Right lobe of liver (tissue), 6 donors: ENCODE measurements at regions not wholly inside any gene's neighbourhood (a gene's known extent, or its start where the extent isn't known, plus 50 kb on each side); places are given as distances from the start of the nearest gene placed in this dataset.

Source experiments
- ATAC-seq, 4 donors: fragments of 200-7000 bp; cut with Tn5 transposase; one replicate each; pipeline ENCODE4 v1.9.1; 2020; ENCODE audit warnings: mild to moderate bottlenecking in 4 of 4, moderate library complexity in 4 of 4
- DNase-seq, 3 donors: peaks; one replicate each; pipeline ENCODE4 v3.0.0-alpha.2; 2020
- H3K27ac ChIP-seq, 3 donors: fragments of 200-600 bp; one replicate each; pipeline ENCODE4 v1.8.0; 2022
- H3K27me3 ChIP-seq, 2 donors: fragments of 200-600 bp; one replicate each; pipeline ENCODE4 v1.8.0; 2022
- H3K36me3 ChIP-seq, 4 donors: fragments of 200-600 bp; sonication (generic) in 1 of 4; one replicate each; pipeline versions ENCODE4 v1.5.1 to v1.8.0; 2017 to 2022; ENCODE audit warnings: control low read depth in 1 of 4
- H3K4me1 ChIP-seq, 4 donors: fragments of 200-600 bp; sonication (generic) in 1 of 4; one replicate each; pipeline versions ENCODE4 v1.5.1 to v1.8.0; 2017 to 2022; ENCODE audit warnings: control low read depth in 1 of 4
- H3K4me3 ChIP-seq, 3 donors: fragments of 200-600 bp; one replicate each; pipeline ENCODE4 v1.8.0; 2022
- H3K9me3 ChIP-seq, 4 donors: fragments of 200-600 bp; sonication (generic) in 1 of 4; one replicate each; pipeline versions ENCODE4 v1.5.1 to v1.8.0; 2017 to 2022; ENCODE audit warnings: control low read depth in 1 of 4
- POLR2A ChIP-seq: fragments of 450-650 bp; IDR thresholded peaks from one replicate; pipeline ENCODE4 v1.6.1; 2017; ENCODE audit warnings: antibody characterized with exemption, mild to moderate bottlenecking
- WGBS: methylation state at CpG from one replicate; pipeline ENCODE4 v1.1.6; 2018; ENCODE audit warnings: low coverage, low lambda C conversion rate; ENCODE audit not compliant: insufficient coverage; ENCODE audit errors: missing lambda C conversion rate; 5-methylcytosine and 5-hydroxymethylcytosine counted together
- intact Hi-C, 2 donors: fragments of 100-400 bp; cut with DNase I; formaldehyde crosslinking; loops; one replicate each; pipeline versions ENCODE4 v1.11.2 to v1.14.1; 2022
- TF ChIP-seq, protein P1 (sequence below), 4 donors: fragments of 200-600 bp in 3 of 4; fragments of 450-650 bp in 1 of 4; IDR thresholded peaks; one replicate each; pipeline versions ENCODE4 v1.5.1 to v1.8.0; 2016 to 2022; ENCODE audit warnings: antibody characterized with exemption in 4 of 4, mild to moderate bottlenecking in 2 of 4
- donor health status: DM: no; HTN: yes; CAD: no.
- donor health status: DM: no; HTN: no; CAD: no.
- donor health status: DM: no; HTN: no; CAD: no.
- donor health status: DM: no; HTN: yes; CAD: no.
- donor health status: DM: no; HTN: yes; CAD: no.

DNA sequence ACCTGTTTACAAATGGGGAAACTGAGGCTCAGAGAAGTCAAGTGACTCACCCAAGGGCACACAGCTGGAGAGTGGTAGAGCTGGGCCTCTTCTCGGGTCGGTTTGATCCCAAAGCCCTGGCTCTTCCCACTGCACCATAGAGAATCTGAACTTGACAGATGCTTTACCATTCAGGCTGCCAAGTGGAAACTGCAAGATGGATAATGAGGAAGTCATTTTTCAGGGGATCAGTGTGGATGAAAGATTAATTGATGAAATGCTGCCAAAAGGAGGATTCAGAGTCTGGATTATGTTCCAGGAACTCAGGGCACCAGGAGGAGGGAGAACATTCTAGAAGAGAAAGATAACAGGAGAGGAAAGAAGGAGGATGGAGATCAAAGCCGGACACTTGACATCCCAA lies 185.9 kb upstream of the ZBED5 start:
- ATAC-seq = no peak
- Histone ChIP-seq H3K9me3 (no peaks in the 10 kb centered on the region), H3K4me3 (no peak overlapping the region), H3K27me3 (no peaks in the 10 kb centered on the region), H3K36me3 (no peaks in the 10 kb centered on the region), H3K27ac (no peak overlapping the region), H3K4me1 (no peaks in the 10 kb centered on the region)
- 62% methylated on average over 3 of the region's 3 CpGs for WGBS
- TF ChIP-seq POLR2A = no peak
- TF ChIP-seq, protein P1, sequence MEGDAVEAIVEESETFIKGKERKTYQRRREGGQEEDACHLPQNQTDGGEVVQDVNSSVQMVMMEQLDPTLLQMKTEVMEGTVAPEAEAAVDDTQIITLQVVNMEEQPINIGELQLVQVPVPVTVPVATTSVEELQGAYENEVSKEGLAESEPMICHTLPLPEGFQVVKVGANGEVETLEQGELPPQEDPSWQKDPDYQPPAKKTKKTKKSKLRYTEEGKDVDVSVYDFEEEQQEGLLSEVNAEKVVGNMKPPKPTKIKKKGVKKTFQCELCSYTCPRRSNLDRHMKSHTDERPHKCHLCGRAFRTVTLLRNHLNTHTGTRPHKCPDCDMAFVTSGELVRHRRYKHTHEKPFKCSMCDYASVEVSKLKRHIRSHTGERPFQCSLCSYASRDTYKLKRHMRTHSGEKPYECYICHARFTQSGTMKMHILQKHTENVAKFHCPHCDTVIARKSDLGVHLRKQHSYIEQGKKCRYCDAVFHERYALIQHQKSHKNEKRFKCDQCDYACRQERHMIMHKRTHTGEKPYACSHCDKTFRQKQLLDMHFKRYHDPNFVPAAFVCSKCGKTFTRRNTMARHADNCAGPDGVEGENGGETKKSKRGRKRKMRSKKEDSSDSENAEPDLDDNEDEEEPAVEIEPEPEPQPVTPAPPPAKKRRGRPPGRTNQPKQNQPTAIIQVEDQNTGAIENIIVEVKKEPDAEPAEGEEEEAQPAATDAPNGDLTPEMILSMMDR (IDR thresholded peaks at IDR 0.05) = no peak
- no peak for DNase-seq
- intact Hi-C loops = loop anchor here in 1 of 2 donors (10.0 kb wide), 1 partner anchor 221 kb away; no protein-coding TSS in a partner anchor

DNA sequence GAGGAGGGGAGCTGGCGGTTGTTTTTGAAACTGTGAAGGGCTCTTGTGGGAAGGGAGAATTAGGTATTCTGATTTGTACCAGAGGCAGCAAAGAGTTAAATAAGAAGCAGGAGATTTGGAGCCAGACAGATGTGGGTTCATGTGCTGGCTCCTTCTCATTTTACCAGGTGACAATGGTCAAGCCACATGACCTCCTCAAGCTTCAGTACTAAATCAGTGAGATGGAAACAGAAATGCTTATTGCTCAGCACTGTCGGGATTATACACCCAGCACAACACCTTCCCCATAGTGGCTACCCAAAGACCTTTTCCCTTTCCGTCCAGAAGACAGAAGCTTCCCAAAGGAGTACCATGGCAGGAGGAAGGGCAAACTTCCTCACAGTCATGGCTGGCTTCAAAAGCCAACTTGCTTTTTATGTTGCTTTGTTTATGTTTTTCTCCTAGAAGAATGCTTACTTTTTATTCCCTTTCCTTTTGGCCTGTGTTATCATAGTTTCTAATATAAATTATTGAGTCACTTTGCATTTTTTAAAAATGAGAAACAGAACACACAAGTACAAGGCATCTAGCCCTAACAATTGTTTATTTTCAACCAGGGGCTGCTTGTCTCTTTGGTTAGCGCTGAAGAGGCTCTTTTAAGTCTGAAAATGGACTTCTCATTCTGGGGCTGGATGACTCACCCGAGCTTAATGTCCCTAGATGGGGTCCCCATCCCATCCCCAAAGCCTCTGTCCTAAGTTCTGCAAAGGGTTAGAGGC lies 181.5 kb upstream of the ZBED5 start:
- intact Hi-C loops = loop anchor here (5.0 to 10.0 kb wide), 3 partner anchors 115 to 748 kb away; no protein-coding TSS in a partner anchor
- WGBS = 60% methylated on average over 5 of the region's 5 CpGs
- Histone ChIP-seq H3K36me3 (no peaks in the 10 kb centered on the region), H3K4me3 (no peak overlapping the region), H3K27me3 (no peaks in the 10 kb centered on the region), H3K9me3 (no peaks in the 10 kb centered on the region), H3K4me1 (no peaks in the 10 kb centered on the region), H3K27ac (no peak overlapping the region)
- no peak for ATAC-seq
- TF ChIP-seq, protein P1 (IDR thresholded peaks at IDR 0.05) = no peak
- TF ChIP-seq POLR2A = no peak
- no peak for DNase-seq

DNA sequence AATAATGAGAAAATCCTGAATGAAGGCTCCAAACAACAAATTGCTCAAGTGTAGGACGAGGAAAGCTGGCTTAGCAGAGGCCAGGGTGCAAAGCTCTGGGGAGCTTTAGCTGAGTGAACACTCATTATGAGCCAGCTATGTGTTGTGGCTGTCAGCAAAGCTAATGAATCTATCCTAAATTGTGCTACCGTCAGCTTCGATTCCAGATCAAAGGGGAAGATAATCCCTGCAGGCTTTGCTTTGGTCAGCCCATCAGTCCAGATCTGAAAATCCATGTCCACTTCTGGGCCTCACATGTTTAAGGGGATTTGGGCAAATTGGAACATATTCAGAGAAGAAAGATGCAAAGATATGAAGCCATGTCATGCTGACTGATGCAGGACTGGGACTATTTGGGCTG lies 180.9 kb upstream of the ZBED5 start:
- no peak overlapping the region for H3K4me3 ChIP-seq
- no peak for TF ChIP-seq POLR2A
- TF ChIP-seq, protein P1 (IDR thresholded peaks at IDR 0.05) = no peak
- no peak for DNase-seq
- H3K4me1 ChIP-seq = no peaks in the 10 kb centered on the region
- no peaks in the 10 kb centered on the region for H3K27me3 ChIP-seq
- H3K9me3 ChIP-seq = no peaks in the 10 kb centered on the region
- intact Hi-C loops = loop anchor here (5.0 to 10.0 kb wide), 3 partner anchors 116 to 749 kb away; no protein-coding TSS in a partner anchor
- no peak overlapping the region for H3K27ac ChIP-seq
- ATAC-seq = no peak
- 63% methylated on average over 2 of the region's 3 CpGs for WGBS
- no peaks in the 10 kb centered on the region for H3K36me3 ChIP-seq

DNA sequence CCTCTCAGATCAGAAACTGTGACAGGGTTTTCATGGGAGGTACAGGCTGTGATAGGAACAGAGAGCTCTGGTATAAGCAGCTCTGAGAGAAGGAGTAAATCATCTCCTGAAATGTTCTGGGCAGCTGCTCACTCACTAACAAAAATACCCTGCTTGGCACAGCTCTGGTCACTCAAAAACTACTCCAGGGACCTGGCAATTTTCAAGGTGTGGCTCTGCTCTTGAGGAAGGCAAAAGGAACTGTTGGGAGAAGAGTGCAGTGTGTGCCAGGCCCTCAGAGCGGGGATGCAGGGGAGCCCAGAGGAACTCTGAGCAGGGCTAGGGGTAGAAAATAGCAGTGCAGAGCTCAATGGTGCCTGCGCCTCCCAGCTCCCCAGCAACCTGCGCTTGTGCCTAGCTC lies 180.5 kb upstream of the ZBED5 start:
- Histone ChIP-seq H3K36me3 (no peaks in the 10 kb centered on the region), H3K27ac (no peak overlapping the region), H3K4me1 (no peaks in the 10 kb centered on the region), H3K27me3 (no peaks in the 10 kb centered on the region), H3K4me3 (no peak overlapping the region), H3K9me3 (no peaks in the 10 kb centered on the region)
- 76% methylated on average over 2 of the region's 3 CpGs for WGBS
- peak in 1 of 4 donors; percentile 11 for ATAC-seq
- TF ChIP-seq, protein P1 (IDR thresholded peaks at IDR 0.05) = no peak
- TF ChIP-seq POLR2A = no peak
- DNase-seq = no peak
- intact Hi-C loops = loop anchor here (5.0 to 10.0 kb wide), 3 partner anchors 116 to 749 kb away; no protein-coding TSS in a partner anchor
